Brain microvascular endothelial cell (primary cell): ENCODE measurements at regions not wholly inside any gene's neighbourhood (a gene's known extent, or its start where the extent isn't known, plus 50 kb on each side); places are given as distances from the start of the nearest gene placed in this dataset.

Experiments used
- DNase-seq: peaks from one replicate; pipeline ENCODE4 v3.0.0-alpha.2; 2020
- H3K27ac ChIP-seq: fragments of 250-450 bp; sonication (Bioruptor Pico); 2 replicates; pipeline ENCODE4 v1.5.1; 2020; ENCODE audit warnings: mild to moderate bottlenecking, moderate library complexity
- H3K27me3 ChIP-seq: fragments of 250-450 bp; sonication (Bioruptor Pico); replicated peaks from 2 replicates; pipeline ENCODE4 v1.5.1; 2020; ENCODE audit warnings: mild to moderate bottlenecking
- H3K36me3 ChIP-seq: fragments of 250-450 bp; sonication (Bioruptor Pico); replicated peaks from 2 replicates; pipeline ENCODE4 v1.5.1; 2020; ENCODE audit warnings: mild to moderate bottlenecking
- H3K4me3 ChIP-seq: 2 replicates; pipeline ENCODE4 v1.5.1; 2011; ENCODE audit warnings: low read depth, mild to moderate bottlenecking, control low read depth, low read length, moderate library complexity
- in situ Hi-C: cut with HindIII; loops from 2 replicates; pipeline ENCODE4 v1.10.0; 2017; ENCODE audit warnings: low sequenced_read_pairs, low pct_ligation_motif_present
- TF ChIP-seq, protein P1 (sequence below): IDR thresholded peaks from 2 replicates; pipeline ENCODE4 v1.5.1; 2011; ENCODE audit warnings: low read depth, mild to moderate bottlenecking, moderate library complexity, low read length, control low read depth, inconsistent platforms; ENCODE audit errors: missing control alignments

DNA sequence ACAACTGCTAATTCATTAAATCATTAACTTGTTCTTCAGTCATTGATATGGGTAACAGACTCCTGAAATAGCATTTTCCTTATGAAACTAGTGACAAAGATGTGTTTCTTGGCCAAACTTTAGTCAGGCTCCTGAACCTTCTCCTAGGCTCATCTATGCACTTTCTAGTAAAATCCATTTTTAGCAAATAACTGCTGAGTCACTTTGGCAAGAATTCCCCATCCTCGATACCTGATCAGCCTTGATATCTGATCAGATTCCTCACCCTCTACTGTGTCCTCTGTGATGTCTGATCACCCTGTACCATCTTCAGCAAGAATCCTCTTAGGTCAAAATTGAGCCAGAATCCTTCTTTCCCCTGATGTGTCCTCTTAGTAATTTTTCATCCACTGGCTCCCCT is 161.2 kb upstream of the TAPT1 start:
- in situ Hi-C loops: no loop called here
- H3K27ac ChIP-seq: no peak overlapping the region
- DNase-seq: no peak
- TF ChIP-seq, protein P1, sequence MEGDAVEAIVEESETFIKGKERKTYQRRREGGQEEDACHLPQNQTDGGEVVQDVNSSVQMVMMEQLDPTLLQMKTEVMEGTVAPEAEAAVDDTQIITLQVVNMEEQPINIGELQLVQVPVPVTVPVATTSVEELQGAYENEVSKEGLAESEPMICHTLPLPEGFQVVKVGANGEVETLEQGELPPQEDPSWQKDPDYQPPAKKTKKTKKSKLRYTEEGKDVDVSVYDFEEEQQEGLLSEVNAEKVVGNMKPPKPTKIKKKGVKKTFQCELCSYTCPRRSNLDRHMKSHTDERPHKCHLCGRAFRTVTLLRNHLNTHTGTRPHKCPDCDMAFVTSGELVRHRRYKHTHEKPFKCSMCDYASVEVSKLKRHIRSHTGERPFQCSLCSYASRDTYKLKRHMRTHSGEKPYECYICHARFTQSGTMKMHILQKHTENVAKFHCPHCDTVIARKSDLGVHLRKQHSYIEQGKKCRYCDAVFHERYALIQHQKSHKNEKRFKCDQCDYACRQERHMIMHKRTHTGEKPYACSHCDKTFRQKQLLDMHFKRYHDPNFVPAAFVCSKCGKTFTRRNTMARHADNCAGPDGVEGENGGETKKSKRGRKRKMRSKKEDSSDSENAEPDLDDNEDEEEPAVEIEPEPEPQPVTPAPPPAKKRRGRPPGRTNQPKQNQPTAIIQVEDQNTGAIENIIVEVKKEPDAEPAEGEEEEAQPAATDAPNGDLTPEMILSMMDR: no peak
- H3K4me3 ChIP-seq: no peak overlapping the region
- no peaks in the 10 kb centered on the region for H3K27me3 ChIP-seq
- no peaks in the 10 kb centered on the region for H3K36me3 ChIP-seq

DNA sequence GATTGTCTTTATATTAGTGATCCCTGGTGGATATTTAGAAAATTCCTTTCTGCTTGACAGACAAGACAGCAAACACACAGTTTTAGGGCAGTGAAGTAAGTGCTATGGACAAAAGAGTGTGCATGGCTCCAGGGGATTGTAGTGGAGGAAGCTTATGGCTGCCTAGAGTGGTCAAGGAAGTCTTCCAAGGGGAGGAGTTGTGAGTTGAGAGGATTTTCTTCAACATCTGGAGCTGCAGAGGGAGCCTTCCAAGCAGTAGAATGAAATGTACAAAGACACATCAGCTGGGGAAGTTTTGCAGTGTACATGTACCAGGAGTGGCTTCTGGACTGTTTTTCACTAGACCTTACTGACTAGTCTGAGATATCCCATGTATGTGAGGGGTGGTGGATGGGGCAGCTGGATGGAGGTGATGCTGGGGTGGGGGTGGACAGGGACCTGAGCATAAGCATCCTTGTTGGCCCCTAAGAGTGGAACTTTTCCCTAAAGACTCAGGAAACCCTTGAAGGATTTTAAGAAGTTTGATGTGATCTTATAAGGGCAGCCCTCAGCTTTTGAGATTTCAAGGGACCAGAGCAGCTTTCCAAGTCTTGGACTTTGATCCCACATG is 160.5 kb upstream of the TAPT1 start:
- Histone ChIP-seq H3K4me3 (no peak overlapping the region), H3K27me3 (no peaks in the 10 kb centered on the region), H3K27ac (no peak overlapping the region), H3K36me3 (no peaks in the 10 kb centered on the region)
- TF ChIP-seq, protein P1: no peak
- in situ Hi-C loops: no loop called here
- no peak for DNase-seq

DNA sequence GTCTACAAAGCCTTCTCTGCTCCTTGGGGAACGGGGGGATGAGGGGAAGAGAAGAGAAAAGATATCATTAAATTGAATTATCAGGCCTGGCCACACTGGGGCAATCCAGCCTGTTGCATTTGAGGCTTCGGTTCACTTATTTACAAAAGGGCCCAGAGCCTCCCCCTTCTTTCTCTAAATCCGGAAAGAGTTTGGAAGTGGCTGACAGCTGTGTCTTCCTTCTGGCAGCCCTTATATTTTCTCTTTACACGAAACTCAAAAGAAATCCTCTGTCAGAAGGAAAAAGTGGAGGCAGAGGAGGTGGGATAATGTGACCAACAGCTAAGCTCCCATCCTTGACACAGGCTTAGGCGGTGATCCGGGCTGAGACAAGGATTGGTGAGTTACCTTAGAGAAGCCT is 158.3 kb upstream of the TAPT1 start:
- DNase-seq: no peak
- Histone ChIP-seq H3K27ac (no peak overlapping the region), H3K4me3 (no peak overlapping the region), H3K27me3 (no peaks in the 10 kb centered on the region), H3K36me3 (no peaks in the 10 kb centered on the region)
- TF ChIP-seq, protein P1: no peak
- in situ Hi-C loops: no loop called here

GRCh38 chr4:16382571-16382970 is 156.3 kb upstream of the TAPT1 start:
- TF ChIP-seq, protein P1: no peak
- Histone ChIP-seq H3K27me3 (no peaks in the 10 kb centered on the region), H3K27ac (no peak overlapping the region), H3K4me3 (no peak overlapping the region), H3K36me3 (no peaks in the 10 kb centered on the region)
- in situ Hi-C loops: no loop called here
- DNase-seq: no peak

DNA sequence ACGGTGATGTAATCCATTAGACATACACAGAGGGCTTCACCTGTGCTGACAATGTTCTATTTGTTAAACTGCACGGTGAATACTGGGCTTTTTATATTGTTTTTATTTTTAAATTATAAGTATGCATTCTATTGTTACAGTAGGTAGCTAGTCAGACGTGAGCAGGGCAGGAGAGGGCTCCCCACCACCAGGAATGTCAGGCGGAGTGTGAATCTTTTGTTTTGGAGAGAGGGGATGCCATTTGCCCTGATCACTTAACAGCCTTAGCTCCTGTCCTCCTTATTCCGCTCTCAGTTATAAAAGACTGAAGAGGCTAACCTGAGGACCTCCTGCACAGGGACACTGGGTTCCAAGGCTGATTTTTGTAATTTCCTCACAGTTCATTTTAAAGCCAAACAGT is 151.6 kb upstream of the TAPT1 start:
- in situ Hi-C loops: no loop called here
- Histone ChIP-seq H3K36me3 (no peaks in the 10 kb centered on the region), H3K4me3 (no peak overlapping the region), H3K27ac (no peak overlapping the region), H3K27me3 (no peaks in the 10 kb centered on the region)
- TF ChIP-seq, protein P1: no peak
- no peak for DNase-seq

- no peaks in the 10 kb centered on the region for H3K36me3 ChIP-seq
- no peak overlapping the region for H3K4me3 ChIP-seq
- TF ChIP-seq, protein P1: no peak
- in situ Hi-C loops: no loop called here
- H3K27ac ChIP-seq: no peak overlapping the region
- no peak for DNase-seq
- no peaks in the 10 kb centered on the region for H3K27me3 ChIP-seq
These were observed 138.8 kb upstream of the TAPT1 start for GRCh38 chr4:16365036-16365569.
